Stimulated activated CD8-positive, alpha-beta memory T cell treated with anti-CD3 and anti-CD28 coated beads, Interleukin-4, amount 100 ng/mL, for 48 hours (primary cell): ENCODE measurements at regions not wholly inside any gene's neighbourhood (a gene's known extent, or its start where the extent isn't known, plus 50 kb on each side); places are given as distances from the start of the nearest gene placed in this dataset.
A peak's percentile ranks its signal among the peaks of the same experiment; 100 is the strongest.

Source experiments
- DNase-seq: peaks from one replicate; pipeline ENCODE4 v3.0.0-alpha.2; 2020

DNA sequence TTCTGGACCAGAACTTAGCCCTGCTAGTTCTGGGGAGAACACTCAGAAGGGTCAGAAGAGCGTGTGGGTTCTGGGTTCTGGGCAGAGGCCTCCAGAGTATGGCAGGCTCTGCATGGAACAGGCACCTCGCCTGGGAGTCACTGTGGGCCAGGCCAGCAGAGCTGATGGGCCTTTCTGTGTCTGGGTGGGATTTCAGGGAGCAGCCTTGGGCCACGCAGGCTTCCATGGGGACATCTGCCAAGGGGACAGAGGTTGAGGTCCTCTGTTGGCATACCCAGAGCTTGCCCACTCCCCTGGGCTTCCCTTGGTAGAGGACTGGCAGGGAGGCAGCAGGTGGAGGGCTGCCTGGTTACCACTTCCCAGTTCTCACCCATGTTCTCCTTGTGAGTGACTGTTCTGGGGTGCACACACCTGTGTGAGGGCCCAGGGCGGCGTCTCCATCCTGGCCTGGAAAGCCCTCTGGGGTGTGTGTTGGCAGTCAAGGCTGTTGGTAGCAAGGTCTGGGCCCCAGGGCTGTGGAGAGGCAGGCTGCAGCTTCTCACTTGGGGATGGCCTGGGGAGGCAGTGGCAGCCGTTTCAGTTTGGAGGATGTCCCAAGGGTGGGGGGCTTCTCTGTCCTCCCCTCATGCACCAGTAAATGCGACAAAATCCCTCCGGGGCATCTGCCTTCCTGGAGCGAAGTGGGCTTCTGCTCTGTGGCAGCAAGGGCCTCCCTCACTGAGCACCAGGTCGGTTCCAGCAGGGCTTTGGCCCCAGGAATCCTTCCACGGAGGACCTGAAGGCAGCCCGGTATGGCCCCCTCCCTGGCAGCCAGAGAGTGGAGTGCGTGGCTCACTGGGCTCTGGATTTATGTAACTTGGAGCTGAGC lies 74.6 kb upstream of the HDAC4 start:
- no peak for DNase-seq

- no peak for DNase-seq
Observed at GRCh38 chr2:239473211-239473805, 72.5 kb upstream of the HDAC4 start.

DNA sequence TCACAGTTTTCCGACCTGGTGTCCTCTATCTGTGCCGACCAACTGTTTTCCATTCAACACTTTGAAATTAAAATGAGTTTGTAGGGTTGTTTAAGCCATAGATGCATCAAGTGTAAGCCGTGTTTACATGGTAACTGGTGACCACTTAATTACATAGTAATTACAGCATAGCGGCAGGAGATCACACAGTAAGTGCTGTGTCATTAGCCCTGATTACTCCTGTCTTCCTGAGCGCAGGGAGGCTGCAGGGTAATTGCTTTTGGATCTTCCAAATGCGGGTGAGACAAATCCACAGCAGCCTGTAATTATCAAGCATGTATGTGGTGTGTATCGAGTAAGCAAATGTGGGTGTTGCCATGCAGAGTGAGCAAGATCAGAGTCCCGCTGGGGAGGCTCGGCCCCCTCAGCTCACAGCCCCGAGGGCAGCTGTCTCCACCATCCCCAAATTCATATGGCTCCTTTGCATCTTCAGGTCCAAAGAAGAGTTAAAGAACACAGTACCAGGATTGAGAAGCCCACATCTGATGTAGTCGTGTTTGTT lies 71.5 kb upstream of the HDAC4 start:
- no peak for DNase-seq

GRCh38 chr2:239471011-239471792 lies 70.4 kb upstream of the HDAC4 start:
- DNase-seq, result no peak

DNA sequence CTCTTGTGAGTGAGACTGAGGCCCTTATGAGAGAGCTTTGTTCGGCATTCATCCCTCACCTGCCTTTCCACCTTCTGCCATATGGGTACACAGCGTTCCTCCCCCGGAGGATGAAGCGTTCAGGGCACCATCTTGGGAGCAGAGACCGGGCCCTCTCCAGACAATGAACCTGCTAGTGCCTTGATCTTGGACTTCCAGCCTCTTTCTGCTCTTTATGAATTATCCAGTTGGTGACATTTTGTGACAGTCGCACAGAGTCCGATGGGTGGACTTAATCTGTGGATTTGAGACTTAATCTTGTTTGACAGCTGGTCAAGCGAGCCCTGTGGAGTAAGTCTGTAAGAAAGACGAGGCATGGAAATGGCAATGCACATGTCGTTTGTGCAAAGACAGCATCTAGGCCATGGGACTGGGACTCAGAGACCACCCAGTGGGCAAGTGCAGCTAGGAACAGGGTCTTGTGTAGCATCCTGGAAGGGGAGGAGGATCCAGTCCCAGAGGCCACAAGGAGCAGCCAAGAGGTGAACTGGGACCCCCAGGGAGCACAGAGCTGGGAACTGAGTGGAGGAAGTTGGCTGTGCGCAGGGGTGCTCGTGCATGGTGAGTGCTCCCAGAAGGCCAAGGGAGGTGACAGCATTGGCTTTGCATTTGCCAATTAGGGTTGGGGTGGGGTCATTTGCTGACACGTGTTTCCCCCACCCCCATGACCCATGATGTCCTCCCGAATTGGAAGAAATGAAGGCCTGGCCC lies 69.5 kb upstream of the HDAC4 start:
- no peak for DNase-seq

GRCh38 chr2:239469106-239469960 lies 68.5 kb upstream of the HDAC4 start:
- DNase-seq, result no peak

- no peak for DNase-seq
Observed at GRCh38 chr2:239468491-239469105, 67.8 kb upstream of the HDAC4 start.

DNA sequence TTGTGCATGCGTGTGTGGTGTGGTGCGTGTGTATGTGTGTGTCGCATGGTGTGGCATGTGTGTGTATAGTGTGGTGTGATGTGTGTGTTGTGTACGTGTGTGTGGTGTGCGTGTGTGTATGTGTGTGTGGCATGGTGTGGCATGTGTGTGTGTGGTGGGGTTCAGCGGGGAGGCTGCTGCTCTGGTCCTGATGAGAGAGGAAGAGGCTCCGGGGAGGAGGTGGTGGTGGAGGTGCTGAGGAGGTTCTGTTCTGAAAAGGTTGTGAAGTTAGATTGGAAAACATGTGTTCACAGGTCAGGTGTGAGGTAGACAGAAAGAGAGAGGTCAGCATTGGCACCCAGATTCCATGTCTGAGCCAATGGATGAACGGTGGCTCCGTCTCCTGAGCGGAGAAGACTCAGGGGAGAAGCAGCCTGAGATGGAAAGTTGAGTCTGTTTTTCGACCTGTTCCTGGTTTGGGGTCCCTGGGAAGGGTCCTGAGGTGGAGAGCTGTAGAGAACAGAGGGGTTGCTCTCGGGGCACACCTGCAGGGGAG lies 67.2 kb upstream of the HDAC4 start:
- no peak for DNase-seq

- DNase-seq, result no peak
Observed at GRCh38 chr2:239467281-239467955, 66.6 kb upstream of the HDAC4 start.

GRCh38 chr2:239466755-239467271 lies 66.0 kb upstream of the HDAC4 start:
- DNase-seq, result no peak

DNA sequence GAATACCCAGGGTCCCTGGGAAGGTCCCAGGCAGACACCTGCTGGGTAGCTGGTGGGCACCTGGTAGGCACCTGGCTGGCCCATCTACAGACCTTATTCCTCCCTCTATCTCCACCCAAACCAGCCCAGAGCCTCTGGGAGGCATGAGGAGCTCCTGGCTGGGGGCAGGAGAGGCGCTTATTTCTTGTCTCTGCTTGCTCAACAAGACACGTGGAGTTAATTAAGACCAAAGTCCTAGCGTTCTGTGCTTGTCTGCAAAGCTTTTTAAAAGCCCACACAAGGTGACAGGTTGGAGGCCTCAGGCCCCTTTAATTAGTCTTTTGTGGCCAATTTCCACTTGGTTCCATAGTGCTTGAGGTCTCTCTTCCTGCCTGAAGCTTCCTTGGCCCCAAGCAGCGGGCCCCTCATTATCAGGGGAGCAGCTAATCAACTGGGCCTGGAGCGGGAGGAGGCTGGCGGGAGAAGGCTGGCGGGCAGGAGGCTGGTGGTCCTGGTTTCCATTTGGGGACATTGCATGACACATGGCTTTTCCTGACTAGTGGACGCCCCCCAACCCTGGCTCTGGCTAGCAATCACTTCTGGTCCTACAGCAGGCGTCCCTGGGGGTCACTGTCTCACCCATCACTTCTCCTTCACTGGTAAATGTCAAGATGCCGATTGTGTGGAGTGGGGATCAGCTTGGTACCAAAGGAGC lies 65.4 kb upstream of the HDAC4 start:
- no peak for DNase-seq

DNA sequence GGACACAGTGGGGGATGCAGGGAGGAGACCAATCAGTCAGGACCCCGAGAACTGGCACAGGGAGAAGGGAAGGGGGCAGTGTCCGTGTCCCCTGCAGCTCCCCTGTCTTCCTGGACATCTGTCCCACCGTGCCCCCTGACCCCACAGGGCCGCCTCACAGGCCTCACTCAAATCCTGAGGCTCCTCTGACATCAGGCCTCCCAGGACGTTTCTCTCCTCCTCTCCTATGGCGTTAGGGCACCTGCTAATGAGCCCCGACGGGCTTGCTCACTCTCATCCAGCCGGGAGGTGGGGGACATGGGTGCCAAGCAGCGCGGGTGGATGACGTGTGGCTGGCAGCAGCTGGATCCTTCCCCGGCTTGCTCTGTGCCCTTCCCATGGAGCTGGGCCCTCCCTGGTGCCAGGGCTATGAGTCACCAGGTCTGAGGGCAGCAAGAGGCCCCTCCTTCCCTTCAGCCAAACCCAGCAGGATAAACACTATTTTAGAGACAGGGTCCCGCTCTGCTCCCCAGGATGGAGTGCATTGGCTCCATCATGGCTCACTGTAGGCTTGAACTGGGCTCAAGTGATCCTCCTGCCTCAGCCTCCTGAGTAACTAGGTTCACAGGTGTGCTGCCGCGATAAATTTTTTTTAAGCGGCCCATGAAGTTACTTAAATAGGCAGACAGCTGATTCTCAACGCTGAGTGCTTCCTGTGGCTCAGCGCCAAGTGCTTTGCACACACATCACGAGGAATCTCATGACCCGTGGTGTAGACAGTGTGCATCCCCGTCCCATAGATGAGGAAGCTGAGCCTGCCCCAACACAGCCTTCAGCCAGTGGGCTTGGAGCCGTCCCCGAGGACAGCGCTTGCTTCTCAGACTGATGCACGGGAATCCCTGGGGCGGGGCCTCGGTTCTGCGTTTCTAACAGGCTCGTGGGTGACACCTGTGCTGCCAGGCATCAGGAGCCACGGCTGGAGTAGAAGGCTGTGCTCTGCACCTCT lies 64.5 kb upstream of the HDAC4 start:
- no peak for DNase-seq

DNA sequence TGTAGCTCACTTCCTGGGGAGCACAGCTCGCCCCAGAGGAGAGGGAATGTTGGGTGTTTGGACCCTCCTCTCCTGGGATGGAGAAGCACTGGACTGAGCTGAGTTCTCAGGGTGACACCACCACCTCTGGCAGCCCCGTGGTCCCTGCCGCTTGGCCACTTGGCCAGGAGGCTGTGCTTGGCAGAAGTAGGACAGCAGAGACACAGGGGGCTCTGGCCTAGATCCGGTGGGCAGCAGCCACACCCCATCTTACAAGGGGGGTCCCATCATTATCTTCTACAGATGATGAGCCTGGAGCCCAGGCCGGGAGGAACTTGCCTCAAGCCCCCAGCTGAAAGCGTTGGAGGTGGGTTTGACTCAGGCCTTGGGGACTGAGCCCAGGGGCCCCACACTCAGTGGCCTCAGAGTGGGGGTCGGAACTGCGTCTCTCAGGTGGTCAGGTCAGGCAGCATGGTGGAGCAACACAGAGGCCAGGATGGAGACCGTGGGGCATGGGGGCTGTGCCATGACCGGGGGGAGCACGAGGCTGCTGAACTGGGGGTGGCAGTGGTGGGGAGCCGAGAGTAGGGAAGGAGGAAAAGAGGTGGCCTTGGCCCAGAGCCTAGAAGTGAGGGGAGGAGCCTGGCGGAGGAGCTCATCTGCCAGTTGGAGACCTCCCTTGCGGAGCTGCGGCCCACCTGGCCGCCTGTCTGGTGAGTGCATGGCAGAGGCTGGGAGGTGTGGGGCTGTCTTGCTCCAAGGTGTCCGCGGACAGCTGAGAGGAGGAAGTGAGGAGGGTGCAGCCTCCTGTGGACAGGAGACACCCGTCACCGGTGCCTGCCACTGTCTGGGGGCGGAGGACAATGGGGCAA lies 63.6 kb upstream of the HDAC4 start:
- no peak for DNase-seq

- DNase-seq, result no peak
Observed at GRCh38 chr2:239463541-239464165, 62.8 kb upstream of the HDAC4 start.

DNA sequence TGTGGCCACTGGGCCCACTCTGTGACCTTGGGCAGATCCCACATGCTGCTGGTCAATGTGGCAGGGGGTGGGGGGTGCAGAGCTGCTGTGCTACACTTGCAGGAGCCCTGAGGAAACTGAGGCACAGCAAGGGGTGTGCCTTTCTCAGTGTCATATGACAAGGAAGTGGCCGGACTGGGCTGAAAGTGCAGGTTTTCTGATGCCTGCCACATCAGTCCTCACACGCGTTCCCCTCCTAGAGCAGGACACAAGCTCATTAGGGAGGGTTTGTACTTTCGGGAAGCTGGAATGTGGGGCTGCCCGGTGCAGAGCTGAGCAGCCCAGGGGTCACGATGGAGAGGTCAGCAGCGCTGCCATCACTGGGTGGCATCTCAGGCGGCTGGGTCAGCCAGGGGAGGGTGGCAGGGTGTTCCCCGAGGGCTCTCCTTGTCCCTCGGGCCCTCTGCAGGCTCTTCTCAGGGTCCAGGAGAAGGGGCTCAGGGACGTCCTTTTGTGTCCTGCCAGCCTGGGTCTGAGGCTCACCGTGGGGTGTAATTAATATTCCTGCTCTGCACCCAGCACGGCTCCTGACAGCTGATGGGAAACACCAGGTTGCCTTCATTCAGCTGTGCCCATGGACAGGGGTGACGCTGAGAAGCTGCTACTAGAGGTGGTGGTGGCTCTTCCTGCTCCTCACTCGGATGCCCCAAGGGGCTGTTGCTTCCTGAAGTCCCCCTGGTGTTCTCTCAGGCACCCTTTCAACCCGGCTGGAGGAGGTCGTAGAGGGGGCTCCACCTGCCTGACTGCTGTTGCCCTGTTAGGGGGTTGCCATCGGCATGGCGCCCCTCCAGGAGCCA lies 62.1 kb upstream of the HDAC4 start:
- DNase-seq, result peak; percentile 14

GRCh38 chr2:239462191-239462515 lies 61.3 kb upstream of the HDAC4 start:
- peak; percentile 11 for DNase-seq
